Coronary artery (tissue), 2 donors: ENCODE measurements at regions not wholly inside any gene's neighbourhood (a gene's known extent, or its start where the extent isn't known, plus 50 kb on each side); places are given as distances from the start of the nearest gene placed in this dataset.

Experiments used
- DNase-seq: peaks from one replicate; pipeline ENCODE4 v3.0.0-alpha.2; 2017; ENCODE audit warnings: low spot score
- H3K27ac ChIP-seq, 2 donors: fragments of 200-600 bp; sonication (generic); one replicate each; pipeline ENCODE4 v1.5.1; 2016 to 2019
- H3K4me3 ChIP-seq: fragments of 200-600 bp; sonication (generic); 2 replicates; pipeline ENCODE4 v1.5.1; 2016; ENCODE audit warnings: mild to moderate bottlenecking, moderate library complexity
- TF ChIP-seq, protein P1 (sequence below): fragments of 200-600 bp; sonication (generic); IDR thresholded peaks from one replicate; pipeline ENCODE4 v1.5.1; 2019; ENCODE audit warnings: antibody characterized with exemption

DNA sequence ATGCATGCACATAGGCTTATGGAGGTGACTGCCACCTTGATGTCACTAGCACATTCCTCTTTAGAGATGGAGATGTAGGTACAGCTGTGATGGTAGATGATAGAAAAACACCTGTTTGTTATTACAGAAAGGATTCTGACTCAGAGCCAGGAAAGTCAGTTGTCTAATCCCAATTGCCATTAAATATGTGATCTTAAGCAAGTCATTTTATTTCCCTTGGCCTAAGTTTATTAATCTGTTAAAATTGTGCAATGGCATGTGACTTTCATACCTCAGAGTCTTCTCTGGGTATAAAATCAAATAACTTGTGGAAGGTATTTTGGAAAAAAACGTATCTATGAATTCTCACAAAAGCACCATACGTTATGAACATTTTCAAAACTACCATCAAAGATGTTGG, 123.9 kb upstream of the BET1 start:
- Histone ChIP-seq H3K4me3 (no peak overlapping the region), H3K27ac (no peak overlapping the region)
- TF ChIP-seq, protein P1, sequence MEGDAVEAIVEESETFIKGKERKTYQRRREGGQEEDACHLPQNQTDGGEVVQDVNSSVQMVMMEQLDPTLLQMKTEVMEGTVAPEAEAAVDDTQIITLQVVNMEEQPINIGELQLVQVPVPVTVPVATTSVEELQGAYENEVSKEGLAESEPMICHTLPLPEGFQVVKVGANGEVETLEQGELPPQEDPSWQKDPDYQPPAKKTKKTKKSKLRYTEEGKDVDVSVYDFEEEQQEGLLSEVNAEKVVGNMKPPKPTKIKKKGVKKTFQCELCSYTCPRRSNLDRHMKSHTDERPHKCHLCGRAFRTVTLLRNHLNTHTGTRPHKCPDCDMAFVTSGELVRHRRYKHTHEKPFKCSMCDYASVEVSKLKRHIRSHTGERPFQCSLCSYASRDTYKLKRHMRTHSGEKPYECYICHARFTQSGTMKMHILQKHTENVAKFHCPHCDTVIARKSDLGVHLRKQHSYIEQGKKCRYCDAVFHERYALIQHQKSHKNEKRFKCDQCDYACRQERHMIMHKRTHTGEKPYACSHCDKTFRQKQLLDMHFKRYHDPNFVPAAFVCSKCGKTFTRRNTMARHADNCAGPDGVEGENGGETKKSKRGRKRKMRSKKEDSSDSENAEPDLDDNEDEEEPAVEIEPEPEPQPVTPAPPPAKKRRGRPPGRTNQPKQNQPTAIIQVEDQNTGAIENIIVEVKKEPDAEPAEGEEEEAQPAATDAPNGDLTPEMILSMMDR, result no peak
- no peak for DNase-seq

DNA sequence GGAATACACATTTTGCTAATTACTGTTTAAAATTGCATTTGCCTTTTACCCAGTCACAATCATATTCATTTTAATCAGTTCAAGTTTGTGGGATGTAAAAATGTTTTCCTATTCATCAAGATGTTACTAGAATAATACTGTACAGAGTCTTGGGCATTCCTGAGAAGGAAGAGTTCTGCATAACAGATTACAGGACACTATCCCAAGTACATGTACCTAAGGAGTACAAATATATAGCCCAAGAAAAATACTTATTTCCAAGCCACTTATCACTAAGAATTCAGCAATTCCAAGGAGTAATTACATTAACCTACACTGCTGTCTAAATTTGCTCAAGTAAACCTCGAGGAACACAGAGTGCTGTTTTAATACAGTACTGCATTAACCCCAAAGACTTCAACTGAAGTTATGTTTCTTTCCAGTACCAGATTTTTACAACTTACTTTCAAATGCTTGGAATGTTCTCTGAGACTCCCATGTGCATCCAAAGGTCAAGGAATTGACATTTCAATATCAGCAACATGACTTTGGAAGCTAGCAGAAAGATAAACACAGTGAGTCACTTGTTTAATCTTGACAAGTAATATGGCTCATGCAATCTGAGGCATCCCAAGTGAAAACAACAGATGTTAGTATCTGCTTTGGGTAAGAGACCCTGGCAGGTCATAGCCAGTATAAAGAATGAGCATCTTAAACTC, 125.4 kb upstream of the BET1 start:
- TF ChIP-seq, protein P1, result no peak
- DNase-seq, result no peak
- H3K4me3 ChIP-seq, result no peak overlapping the region
- H3K27ac ChIP-seq, result no peak overlapping the region

DNA sequence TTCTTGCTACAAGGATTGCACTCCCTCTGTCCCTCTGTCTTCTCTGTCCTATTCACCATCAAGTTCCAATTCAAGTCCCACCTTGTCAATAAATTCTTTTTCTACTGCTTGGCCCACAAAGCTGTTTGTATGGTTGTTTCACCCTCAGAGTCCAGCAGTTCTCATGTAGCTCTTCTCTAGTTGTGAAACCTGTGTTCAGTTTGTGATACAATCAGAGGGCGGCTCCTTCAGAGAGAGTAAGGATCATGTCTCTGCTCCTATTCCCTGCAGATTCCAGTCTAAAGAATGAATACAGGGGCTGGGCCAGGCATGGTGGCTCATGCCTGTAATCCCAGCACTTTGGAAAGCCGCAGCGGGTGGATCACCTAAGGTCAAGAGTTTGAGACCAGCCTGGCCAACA, 126.6 kb upstream of the BET1 start:
- Histone ChIP-seq H3K4me3 (no peak overlapping the region), H3K27ac (no peak overlapping the region)
- TF ChIP-seq, protein P1, result no peak
- no peak for DNase-seq

DNA sequence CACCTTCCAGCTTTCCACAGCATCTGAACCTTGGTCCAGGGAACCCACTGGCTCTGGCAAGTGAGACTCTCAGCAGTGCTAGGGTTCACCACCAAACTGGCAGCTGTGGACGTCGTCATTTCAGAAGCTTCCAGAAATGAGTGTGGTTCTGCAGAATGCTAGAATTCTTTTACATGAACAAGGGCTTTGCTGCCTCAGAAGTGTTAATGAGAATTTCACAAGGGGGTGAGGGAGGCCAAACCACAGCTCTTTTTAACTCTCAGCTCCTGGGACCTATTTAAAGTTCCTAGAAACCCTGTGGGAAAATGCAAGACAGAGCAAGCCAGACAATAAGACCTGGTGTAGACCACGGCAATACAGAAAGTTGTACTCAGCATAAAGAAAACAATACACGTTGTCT, 129.3 kb upstream of the BET1 start:
- no peak for DNase-seq
- TF ChIP-seq, protein P1, result no peak
- H3K4me3 ChIP-seq, result no peak overlapping the region
- H3K27ac ChIP-seq, result no peak overlapping the region

DNA sequence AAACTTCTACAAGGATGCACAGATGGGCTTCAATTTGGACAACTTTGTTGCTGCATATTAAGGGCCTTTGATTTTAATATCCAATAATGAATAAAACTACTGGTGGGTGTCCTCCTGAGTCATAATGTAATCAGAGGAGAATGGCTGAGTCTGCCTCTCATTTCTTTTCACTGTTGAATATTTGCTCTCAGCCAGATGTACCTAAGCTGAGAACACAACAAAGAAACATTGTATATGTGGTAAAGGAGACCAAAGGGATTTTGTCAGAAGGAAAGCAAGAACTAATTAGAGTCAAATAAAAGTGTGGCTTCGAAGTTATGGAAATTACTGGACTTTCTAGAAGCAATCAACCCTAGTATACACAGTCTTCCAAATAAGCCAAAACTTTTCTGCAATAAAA, 131.0 kb upstream of the BET1 start:
- H3K27ac ChIP-seq, result no peak overlapping the region
- no peak for DNase-seq
- TF ChIP-seq, protein P1, result no peak
- no peak overlapping the region for H3K4me3 ChIP-seq

DNA sequence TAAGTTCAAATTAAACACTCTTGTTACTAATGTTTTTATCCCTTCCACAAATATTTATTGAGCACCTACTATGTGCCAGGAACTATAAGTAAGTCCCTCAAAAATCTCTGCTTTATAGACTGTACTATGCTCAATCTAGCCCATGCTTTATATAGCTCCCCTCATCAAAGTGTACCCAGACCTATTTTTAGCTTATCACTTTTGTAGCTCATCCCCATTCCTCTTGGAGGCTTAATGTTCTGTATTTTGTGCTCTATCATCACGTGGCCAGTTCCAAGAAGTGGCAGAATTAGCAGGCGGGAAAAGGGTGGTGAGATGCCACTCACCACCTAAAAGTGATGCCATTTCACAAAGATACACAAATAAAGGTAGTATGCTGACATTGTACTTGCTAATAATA, 138.1 kb upstream of the BET1 start:
- no peak for DNase-seq

DNA sequence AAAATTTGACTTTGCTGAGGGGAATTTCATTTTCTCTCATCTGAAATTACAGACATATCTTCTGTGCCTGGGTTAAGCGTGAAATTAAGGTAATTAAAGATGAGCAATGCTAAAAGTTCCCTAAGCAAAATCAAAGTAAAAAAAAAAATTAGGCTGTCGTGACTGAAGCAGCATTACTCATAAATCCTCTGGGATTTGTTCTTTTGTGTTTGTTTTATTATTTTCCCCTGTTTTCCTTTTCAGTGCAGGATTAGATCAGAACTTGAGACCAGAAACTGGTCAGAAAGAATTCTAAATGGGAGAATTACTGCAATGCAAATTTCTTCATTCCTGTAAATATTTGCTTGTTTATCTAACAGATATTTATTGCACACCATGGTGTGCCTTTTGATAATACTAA, 141.4 kb upstream of the BET1 start:
- DNase-seq, result no peak
- no peak overlapping the region for H3K4me3 ChIP-seq
- H3K27ac ChIP-seq, result no peak overlapping the region
- TF ChIP-seq, protein P1, result no peak

More for the DNA sequence above, 138.1 kb upstream of the BET1 start:
- H3K27ac ChIP-seq, result no peak overlapping the region
- no peak overlapping the region for H3K4me3 ChIP-seq
- TF ChIP-seq, protein P1, result no peak
